Right renal cortex interstitium (tissue), 3 donors: ENCODE measurements at regions not wholly inside any gene's neighbourhood (a gene's known extent, or its start where the extent isn't known, plus 50 kb on each side); places are given as distances from the start of the nearest gene placed in this dataset.
A peak's percentile ranks its signal among the peaks of the same experiment; 100 is the strongest.

ENCODE experiments used
- DNase-seq, 3 donors: peaks; one replicate each; pipeline ENCODE4 v3.0.0-alpha.2; 2013; ENCODE audit warnings: low read depth in 3 of 3, low spot score in 2 of 3

GRCh38 chr2:221200184-221200839 lies 371.8 kb downstream of the EPHA4 start:
- DNase-seq: no peak

GRCh38 chr2:221202431-221202830 lies 369.7 kb downstream of the EPHA4 start:
- no peak for DNase-seq

GRCh38 chr2:221203125-221203524 lies 369.0 kb downstream of the EPHA4 start:
- DNase-seq: no peak

- DNase-seq: no peak
Measured at GRCh38 chr2:221203856-221204255, 368.2 kb downstream of the EPHA4 start.

- no peak for DNase-seq
Measured at GRCh38 chr2:221204699-221205098, 367.4 kb downstream of the EPHA4 start.

- no peak for DNase-seq
Measured at GRCh38 chr2:221205103-221205673, 366.9 kb downstream of the EPHA4 start.

GRCh38 chr2:221210686-221211085 lies 361.4 kb downstream of the EPHA4 start:
- no peak for DNase-seq

GRCh38 chr2:221211653-221212052 lies 360.5 kb downstream of the EPHA4 start:
- no peak for DNase-seq

GRCh38 chr2:221212105-221212504 lies 360.0 kb downstream of the EPHA4 start:
- no peak for DNase-seq

- no peak for DNase-seq
Measured at GRCh38 chr2:221215487-221215886, 356.6 kb downstream of the EPHA4 start.

GRCh38 chr2:221216636-221217035 lies 355.5 kb downstream of the EPHA4 start:
- DNase-seq: no peak

- no peak for DNase-seq
Measured at GRCh38 chr2:221225752-221226151, 346.4 kb downstream of the EPHA4 start.

GRCh38 chr2:221228214-221228769 lies 343.8 kb downstream of the EPHA4 start:
- no peak for DNase-seq

GRCh38 chr2:221229099-221229498 lies 343.0 kb downstream of the EPHA4 start:
- DNase-seq: no peak

- DNase-seq: no peak
Measured at GRCh38 chr2:221231511-221231910, 340.6 kb downstream of the EPHA4 start.

GRCh38 chr2:221235941-221236340 lies 336.2 kb downstream of the EPHA4 start:
- peak; percentile 27 to 29 (median 29) for DNase-seq

GRCh38 chr2:221241072-221241471 lies 331.0 kb downstream of the EPHA4 start:
- no peak for DNase-seq

GRCh38 chr2:221243771-221244170 lies 328.3 kb downstream of the EPHA4 start:
- DNase-seq: no peak

- no peak for DNase-seq
Measured at GRCh38 chr2:221245045-221245444, 327.1 kb downstream of the EPHA4 start.

GRCh38 chr2:221245772-221246171 lies 326.3 kb downstream of the EPHA4 start:
- DNase-seq: no peak

GRCh38 chr2:221254299-221254698 lies 317.8 kb downstream of the EPHA4 start:
- DNase-seq: no peak

GRCh38 chr2:221255862-221256261 lies 316.2 kb downstream of the EPHA4 start:
- no peak for DNase-seq
